Adrenal gland (tissue), 9 donors: ENCODE measurements at regions not wholly inside any gene's neighbourhood (a gene's known extent, or its start where the extent isn't known, plus 50 kb on each side); places are given as distances from the start of the nearest gene placed in this dataset.

Experiments used
- DNase-seq, 7 donors: peaks; one replicate each; pipeline ENCODE4 v3.0.0-alpha.2; 2019 to 2020
- H3K27ac ChIP-seq, 5 donors: fragments of 200-600 bp; sonication (generic) in 4 of 5; 1 replicate in 3 of 5; 2 replicates in 2 of 5; pipeline versions ENCODE4 v1.5.1 to v1.8.0; 2016 to 2020; ENCODE audit warnings: mild to moderate bottlenecking in 1 of 5
- H3K27me3 ChIP-seq: fragments of 200-600 bp; 2 replicates; pipeline ENCODE4 v1.8.0; 2021
- H3K36me3 ChIP-seq, 2 donors: fragments of 200-600 bp; replicated peaks in 1 of 2; 1 replicate in 1 of 2; 2 replicates in 1 of 2; pipeline versions ENCODE4 v1.5.1 to v1.8.0; 2018 to 2022
- H3K4me1 ChIP-seq, 2 donors: fragments of 200-600 bp; replicated peaks in 1 of 2; 1 replicate in 1 of 2; 2 replicates in 1 of 2; pipeline versions ENCODE4 v1.5.1 to v1.8.0; 2018 to 2021
- H3K4me3 ChIP-seq, 4 donors: fragments of 200-600 bp; sonication (generic) in 3 of 4; one replicate each; pipeline ENCODE4 v1.5.1; 2016 to 2018
- H3K9me3 ChIP-seq, 3 donors: fragments of 200-600 bp; sonication (generic) in 1 of 3; replicated peaks in 1 of 3; 1 replicate in 2 of 3; 2 replicates in 1 of 3; pipeline versions ENCODE4 v1.5.1 to v1.8.0; 2016 to 2021
- CTCF ChIP-seq, 6 experiments: fragments of 450-650 bp in 4 of 6; fragments of 200-600 bp in 2 of 6; sonication (generic) in 1 of 6; IDR thresholded peaks; 1 replicate in 5 of 6; 2 replicates in 1 of 6; pipeline versions ENCODE4 v1.5.1 to v1.8.0; 2016 to 2021; ENCODE audit warnings: antibody characterized with exemption in 6 of 6, mild to moderate bottlenecking in 2 of 6, moderate library complexity in 1 of 6
- POLR2A ChIP-seq, 2 donors: fragments of 450-650 bp; IDR thresholded peaks; one replicate each; pipeline ENCODE4 v1.6.1; 2017; ENCODE audit warnings: antibody characterized with exemption in 2 of 2, mild to moderate bottlenecking in 2 of 2, moderate library complexity in 1 of 2
- WGBS, 4 donors: extraction: QIAGEN DNeasy Blood & Tissue Kit in 2 of 4; methylation state at CpG; one replicate each; pipeline versions ENCODE4 v1.1.5 to v1.1.7; 2013 to 2017; 5-methylcytosine and 5-hydroxymethylcytosine counted together
- intact Hi-C, 2 donors: fragments of 100-400 bp; cut with DNase I; formaldehyde crosslinking; loops; one replicate each; pipeline versions ENCODE4 v1.14.1 to v1.15.0; 2022 to 2023
- donor health status: healthy with polysubstance abuse.
- donor health status: Bipolar disorder and iron deficiency.
- donor health status: DM: yes; HTN: yes; CAD: no.
- donor health status: DM: no; HTN: no; CAD: no.
- donor health status: DM: no; HTN: no; CAD: no.

- no peaks in the 10 kb centered on the region for H3K36me3 ChIP-seq
- peak overlapping the region in 1 of 5 donors; percentile 3 for H3K27ac ChIP-seq
- WGBS, 4 donors, result 71 to 86% (median 80%) methylated on average over 5 of the region's 5 CpGs
- H3K4me1 ChIP-seq, result peaks cover 9 to 21% of the 10 kb centered on the region in 2 donors
- no peak overlapping the region for H3K4me3 ChIP-seq
- TF ChIP-seq POLR2A (IDR thresholded peaks at IDR 0.05) (no peak), CTCF (IDR thresholded peaks at IDR 0.05) (no peak)
- H3K27me3 ChIP-seq, result no peaks in the 10 kb centered on the region
- no peak for DNase-seq
- no peaks in the 10 kb centered on the region for H3K9me3 ChIP-seq
- intact Hi-C loops, result no loop called here
Measured at GRCh38 chr13:33537026-33537425, 251.5 kb upstream of the STARD13 start.

GRCh38 chr13:33537676-33538075, 252.1 kb upstream of the STARD13 start:
- Histone ChIP-seq H3K4me1 (peaks cover 9 to 21% of the 10 kb centered on the region in 2 donors), H3K27ac (peak overlapping the region in 1 of 5 donors; percentile 20), H3K36me3 (no peaks in the 10 kb centered on the region), H3K4me3 (no peak overlapping the region), H3K27me3 (no peaks in the 10 kb centered on the region), H3K9me3 (no peaks in the 10 kb centered on the region)
- TF ChIP-seq CTCF (IDR thresholded peaks at IDR 0.05) (no peak), POLR2A (IDR thresholded peaks at IDR 0.05) (no peak)
- WGBS, 4 donors, result 69 to 78% (median 75%) methylated on average over 2 of the region's 2 CpGs
- no peak for DNase-seq
- intact Hi-C loops, result no loop called here

- Histone ChIP-seq H3K27me3 (no peaks in the 10 kb centered on the region), H3K4me1 (peaks cover 20 to 28% of the 10 kb centered on the region in 2 donors), H3K4me3 (peak overlapping the region in 1 of 4 donors; percentile 40), H3K36me3 (no peaks in the 10 kb centered on the region), H3K27ac (peak overlapping the region; percentile 91 to 98 (median 97)), H3K9me3 (no peaks in the 10 kb centered on the region)
- DNase-seq, result no peak
- TF ChIP-seq CTCF (IDR thresholded peaks at IDR 0.05), result no peak
- no peak for TF ChIP-seq POLR2A (IDR thresholded peaks at IDR 0.05)
- intact Hi-C loops, result loop anchor here in 1 of 2 donors (10.0 kb wide), 2 partner anchors 183 to 957 kb away; partner anchors contain the start of gene PDS5B
- 57 to 66% (median 62%) methylated on average over 7 of the region's 7 CpGs for WGBS, 4 donors
Measured at GRCh38 chr13:33541456-33541855, 255.9 kb upstream of the STARD13 start.

- Histone ChIP-seq H3K27me3 (no peaks in the 10 kb centered on the region), H3K4me3 (peak overlapping the region in 2 of 4 donors; percentile 11 to 40), H3K36me3 (no peaks in the 10 kb centered on the region), H3K27ac (peak overlapping the region; percentile 91 to 98 (median 97)), H3K9me3 (no peaks in the 10 kb centered on the region), H3K4me1 (peaks cover 20 to 28% of the 10 kb centered on the region in 2 donors)
- WGBS, 4 donors, result 6 to 10% (median 7%) methylated on average over 8 of the region's 8 CpGs
- TF ChIP-seq POLR2A (IDR thresholded peaks at IDR 0.05) (no peak), CTCF (IDR thresholded peaks at IDR 0.05) (no peak)
- DNase-seq, result no peak
- intact Hi-C loops, result loop anchor here in 1 of 2 donors (10.0 kb wide), 2 partner anchors 183 to 957 kb away; partner anchors contain the start of gene PDS5B
Measured at GRCh38 chr13:33541962-33542308, 256.4 kb upstream of the STARD13 start.
